IMR-90 (cell line): ENCODE measurements at regions not wholly inside any gene's neighbourhood (a gene's known extent, or its start where the extent isn't known, plus 50 kb on each side); places are given as distances from the start of the nearest gene placed in this dataset.

Experiments
- ATAC-seq: fragments of 200-7000 bp; cut with Tn5 transposase; 2 replicates; pipeline ENCODE4 v1.9.1; 2020; ENCODE audit warnings: low read depth, mild to moderate bottlenecking, moderate library complexity
- BruUV-seq: library from RNA; stranded (reverse); fragments of 400-500 nt; replicated peaks from 2 replicates; lab custom pipeline; 2021; lab: Mats Ljungman, UMichigan
- CTCF ChIA-PET: fragments of 300-600 bp; formaldehyde crosslinking; extraction: SDS; loops from one replicate; lab custom pipeline; 2021; ENCODE audit warnings: antibody characterized with exemption; lab: Yijun Ruan, JAX
- POLR2A ChIA-PET: fragments of 300-600 bp; sonication (Branson Sonifier 250); formaldehyde crosslinking; loops from one replicate; lab custom pipeline; 2022; ENCODE audit warnings: antibody characterized with exemption; ENCODE audit not compliant: unreplicated experiment; lab: Charles Lee
- DNase-seq: peaks from one replicate; pipeline ENCODE4 v3.0.0; 2013
- H2AFZ ChIP-seq: replicated peaks from 2 replicates; pipeline ENCODE3; 2013; ENCODE audit warnings: low read length, mild to moderate bottlenecking; ENCODE audit not compliant: poor library complexity
- H2AK5ac ChIP-seq: 2 replicates; pipeline ENCODE4 v1.6.1; 2013; ENCODE audit warnings: low read depth, low read length, inconsistent platforms
- H2AK9ac ChIP-seq: replicated peaks from 2 replicates; pipeline ENCODE3; 2013; ENCODE audit warnings: mild to moderate bottlenecking, low read depth, low read length, moderate library complexity; ENCODE audit not compliant: poor library complexity
- H2BK120ac ChIP-seq: 2 replicates; pipeline ENCODE4 v1.6.1; 2013; ENCODE audit warnings: low read depth, low read length, inconsistent platforms
- H2BK15ac ChIP-seq: 3 replicates; pipeline ENCODE4 v1.6.1; 2013; ENCODE audit warnings: low read depth, low read length, inconsistent platforms
- H2BK20ac ChIP-seq: 2 replicates; pipeline ENCODE4 v1.6.1; 2013; ENCODE audit warnings: low read depth, mild to moderate bottlenecking, inconsistent platforms, low read length, moderate library complexity
- H2BK5ac ChIP-seq: 2 replicates; pipeline ENCODE4 v1.6.1; 2013; ENCODE audit warnings: mild to moderate bottlenecking, low read depth, low read length, inconsistent platforms; ENCODE audit not compliant: poor library complexity, severe bottlenecking
- H3K14ac ChIP-seq: replicated peaks from 2 replicates; pipeline ENCODE4 v1.6.1; 2013; ENCODE audit warnings: low read depth, low read length, inconsistent platforms
- H3K18ac ChIP-seq: 2 replicates; pipeline ENCODE4 v1.6.1; 2013; ENCODE audit warnings: low read depth, low read length, control low read depth
- H3K23ac ChIP-seq: 2 replicates; pipeline ENCODE4 v1.6.1; 2013; ENCODE audit warnings: low read depth, low read length, inconsistent platforms
- H3K27ac ChIP-seq: 2 replicates; pipeline ENCODE4 v1.5.1; 2013; ENCODE audit warnings: mild to moderate bottlenecking, control low read depth, low read length; ENCODE audit not compliant: insufficient read depth
- H3K27me3 ChIP-seq: 2 replicates; pipeline ENCODE4 v1.6.1; 2013; ENCODE audit warnings: low read length; ENCODE audit not compliant: control insufficient read depth, insufficient read depth
- H3K36me3 ChIP-seq: 2 replicates; pipeline ENCODE4 v1.6.1; 2013; ENCODE audit warnings: low read length, mixed read lengths; ENCODE audit not compliant: control insufficient read depth, insufficient read depth
- H3K4ac ChIP-seq: 2 replicates; pipeline ENCODE4 v1.6.1; 2013; ENCODE audit warnings: low read depth, low read length, inconsistent platforms
- H3K4me1 ChIP-seq: 2 replicates; pipeline ENCODE4 v1.6.1; 2013; ENCODE audit warnings: low read length, mixed read lengths; ENCODE audit not compliant: control insufficient read depth, insufficient read depth
- H3K4me2 ChIP-seq: 2 replicates; pipeline ENCODE4 v1.6.1; 2013; ENCODE audit warnings: low read depth, mild to moderate bottlenecking, control low read depth, low read length, moderate library complexity
- H3K4me3 ChIP-seq: 2 replicates; pipeline ENCODE4 v1.5.1; 2013; ENCODE audit warnings: low read depth, mild to moderate bottlenecking, control low read depth, low read length, moderate library complexity; ENCODE audit not compliant: insufficient read depth
- H3K56ac ChIP-seq: 2 replicates; pipeline ENCODE4 v1.6.1; 2013; ENCODE audit warnings: low read length, inconsistent platforms; ENCODE audit not compliant: insufficient read depth; ENCODE audit errors: extremely low read depth
- H3K79me1 ChIP-seq, 2 experiments: 2 replicates each; pipeline ENCODE4 v1.6.1; 2013; ENCODE audit warnings: low read length in 2 of 2, inconsistent platforms in 1 of 2, low read depth in 1 of 2
- H3K9ac ChIP-seq: 2 replicates; pipeline ENCODE4 v1.6.1; 2013; ENCODE audit warnings: low read depth, low read length, control low read depth
- H3K9me1 ChIP-seq: 2 replicates; pipeline ENCODE4 v1.6.1; 2013; ENCODE audit warnings: low read length, inconsistent platforms; ENCODE audit not compliant: insufficient read depth
- H3K9me3 ChIP-seq: 2 replicates; pipeline ENCODE4 v1.6.1; 2013; ENCODE audit warnings: low read length; ENCODE audit not compliant: control insufficient read depth, insufficient read depth
- H4K20me1 ChIP-seq: 2 replicates; pipeline ENCODE4 v1.6.1; 2013; ENCODE audit warnings: low read length, inconsistent platforms; ENCODE audit not compliant: insufficient read depth
- H4K5ac ChIP-seq: 2 replicates; pipeline ENCODE4 v1.6.1; 2013; ENCODE audit warnings: mild to moderate bottlenecking, low read depth, low read length, control low read depth
- H4K8ac ChIP-seq, 2 experiments: 2 replicates each; pipeline ENCODE4 v1.6.1; 2013; ENCODE audit warnings: low read depth in 2 of 2, low read length in 2 of 2, control low read depth in 1 of 2, inconsistent platforms in 1 of 2
- H4K91ac ChIP-seq: 2 replicates; pipeline ENCODE4 v1.6.1; 2013; ENCODE audit warnings: low read depth, low read length, inconsistent platforms; ENCODE audit not compliant: insufficient read depth
- BHLHE40 ChIP-seq: fragments of 150-350 bp; IDR thresholded peaks from 2 replicates; pipeline ENCODE4 v1.6.1; 2016; ENCODE audit warnings: mild to moderate bottlenecking, low read depth, low read length
- CEBPB ChIP-seq: IDR thresholded peaks from 2 replicates; pipeline ENCODE4 v1.6.1; 2012; ENCODE audit warnings: low read depth, low read length, improper control_type of control experiment
- CHD1 ChIP-seq: IDR thresholded peaks from 2 replicates; pipeline ENCODE4 v1.6.1; 2012; ENCODE audit warnings: low read depth, low read length, improper control_type of control experiment
- FOS ChIP-seq: fragments of 150-350 bp; IDR thresholded peaks from 2 replicates; pipeline ENCODE4 v1.6.1; 2016; ENCODE audit warnings: low read depth, low read length
- MAFK ChIP-seq: IDR thresholded peaks from 2 replicates; pipeline ENCODE4 v1.6.1; 2012; ENCODE audit warnings: low read depth, low read length, improper control_type of control experiment
- MAZ ChIP-seq: IDR thresholded peaks from 2 replicates; pipeline ENCODE4 v1.6.1; 2012; ENCODE audit warnings: low read depth, mild to moderate bottlenecking, low read length, improper control_type of control experiment, moderate library complexity, borderline replicate concordance
- MXI1 ChIP-seq: IDR thresholded peaks from 2 replicates; pipeline ENCODE4 v1.6.1; 2012; ENCODE audit warnings: low read depth, mild to moderate bottlenecking, low read length, moderate library complexity, borderline replicate concordance
- NFE2L2 ChIP-seq: fragments of 150-350 bp; IDR thresholded peaks from 2 replicates; pipeline ENCODE4 v1.6.1; 2016; ENCODE audit warnings: low read depth, mild to moderate bottlenecking, low read length
- POLR2A ChIP-seq: IDR thresholded peaks from 2 replicates; pipeline ENCODE4 v1.6.1; 2012; ENCODE audit warnings: mild to moderate bottlenecking, low read depth, low read length
- RAD21 ChIP-seq: IDR thresholded peaks from 2 replicates; pipeline ENCODE4 v1.6.1; 2012; ENCODE audit warnings: low read length, improper control_type of control experiment
- RCOR1 ChIP-seq: IDR thresholded peaks from 2 replicates; pipeline ENCODE4 v1.6.1; 2012; ENCODE audit warnings: mild to moderate bottlenecking, low read length, improper control_type of control experiment; ENCODE audit not compliant: insufficient replicate concordance
- RFX5 ChIP-seq: IDR thresholded peaks from 2 replicates; pipeline ENCODE4 v1.8.0; 2012; ENCODE audit warnings: low read depth, mild to moderate bottlenecking, low read length, moderate library complexity
- SMC3 ChIP-seq: fragments of 150-350 bp; IDR thresholded peaks from 2 replicates; pipeline ENCODE4 v1.6.1; 2016; ENCODE audit warnings: low read depth, mild to moderate bottlenecking, antibody characterized with exemption, low read length, moderate library complexity
- WGBS, 2 experiments: methylation state at CpG; one replicate each; pipeline versions ENCODE4 v1.1.5 to v1.1.7; 2013; ENCODE audit warnings: missing lambda C conversion rate in 2 of 2; ENCODE audit not compliant: insufficient read length in 1 of 2; ENCODE audit errors: extremely low coverage in 2 of 2; 5-methylcytosine and 5-hydroxymethylcytosine counted together
- dilution Hi-C: fragments of 300-500 bp; cut with HindIII; formaldehyde crosslinking; loops from one replicate; pipeline ENCODE4 v1.14.3; 2018; ENCODE audit warnings: low sequenced_read_pairs; ENCODE audit not compliant: unreplicated experiment
- in situ Hi-C: fragments of 300-500 bp; cut with MboI; formaldehyde crosslinking; loops from 3 replicates; pipeline ENCODE4 v1.14.3; 2019; ENCODE audit warnings: low sequenced_read_pairs, inconsistent platforms, mixed read lengths
- intact Hi-C: fragments of 100-400 bp; cut with micrococcal nuclease; formaldehyde crosslinking; loops from 2 replicates; pipeline ENCODE4 v1.10.0; 2022
- TF ChIP-seq, protein P1 (sequence below): fragments of 150-350 bp; IDR thresholded peaks from 2 replicates; pipeline ENCODE4 v1.6.1; 2017; ENCODE audit warnings: mild to moderate bottlenecking, antibody characterized with exemption, low read length, low read depth
- TF ChIP-seq, protein P2 (sequence below): conservative IDR thresholded peaks from 2 replicates; pipeline ENCODE4 v1.5.1; 2012; ENCODE audit warnings: mild to moderate bottlenecking, low read depth, low read length, improper control_type of control experiment
- TF ChIP-seq, protein P3 (sequence below): fragments of 150-350 bp; IDR thresholded peaks from 2 replicates; pipeline ENCODE4 v1.6.1; 2016; ENCODE audit warnings: low read depth, mild to moderate bottlenecking, low read length, moderate library complexity, borderline replicate concordance

DNA sequence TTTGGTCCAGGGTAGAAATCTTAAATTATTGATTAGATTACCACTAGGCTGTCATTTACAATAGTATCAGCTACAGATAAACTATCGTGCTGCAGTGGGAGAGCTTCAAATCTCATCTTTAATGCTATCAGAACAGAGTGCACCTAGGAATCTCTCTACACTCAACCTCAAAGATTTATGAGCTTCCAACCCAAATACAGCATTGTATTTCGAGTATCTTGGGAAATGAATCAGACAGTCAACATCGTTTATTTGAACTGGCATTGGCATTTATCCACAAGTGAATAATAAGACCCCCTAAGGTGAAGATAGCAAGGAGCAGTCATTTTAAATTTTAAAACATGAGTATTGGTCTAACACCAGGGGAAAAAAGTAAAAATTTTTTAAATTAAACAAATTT is 1203.2 kb downstream of the CDH12 start:
- ChIA-PET POLR2A (no interaction called here), CTCF (no interaction called here)
- no peak overlapping the region for H3K56ac ChIP-seq
- no peak overlapping the region for H3K4ac ChIP-seq
- H3K27ac ChIP-seq = no peak overlapping the region
- H3K9ac ChIP-seq = no peak overlapping the region
- no peak overlapping the region for H2BK20ac ChIP-seq
- no peak for TF ChIP-seq CEBPB
- no peak for TF ChIP-seq NFE2L2
- TF ChIP-seq MAFK = no peak
- no peak for TF ChIP-seq SMC3
- TF ChIP-seq, protein P1, sequence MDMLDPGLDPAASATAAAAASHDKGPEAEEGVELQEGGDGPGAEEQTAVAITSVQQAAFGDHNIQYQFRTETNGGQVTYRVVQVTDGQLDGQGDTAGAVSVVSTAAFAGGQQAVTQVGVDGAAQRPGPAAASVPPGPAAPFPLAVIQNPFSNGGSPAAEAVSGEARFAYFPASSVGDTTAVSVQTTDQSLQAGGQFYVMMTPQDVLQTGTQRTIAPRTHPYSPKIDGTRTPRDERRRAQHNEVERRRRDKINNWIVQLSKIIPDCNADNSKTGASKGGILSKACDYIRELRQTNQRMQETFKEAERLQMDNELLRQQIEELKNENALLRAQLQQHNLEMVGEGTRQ = no peak
- no peak for TF ChIP-seq RFX5
- no peak for TF ChIP-seq MAZ
- TF ChIP-seq CHD1 = no peak
- TF ChIP-seq, protein P2, sequence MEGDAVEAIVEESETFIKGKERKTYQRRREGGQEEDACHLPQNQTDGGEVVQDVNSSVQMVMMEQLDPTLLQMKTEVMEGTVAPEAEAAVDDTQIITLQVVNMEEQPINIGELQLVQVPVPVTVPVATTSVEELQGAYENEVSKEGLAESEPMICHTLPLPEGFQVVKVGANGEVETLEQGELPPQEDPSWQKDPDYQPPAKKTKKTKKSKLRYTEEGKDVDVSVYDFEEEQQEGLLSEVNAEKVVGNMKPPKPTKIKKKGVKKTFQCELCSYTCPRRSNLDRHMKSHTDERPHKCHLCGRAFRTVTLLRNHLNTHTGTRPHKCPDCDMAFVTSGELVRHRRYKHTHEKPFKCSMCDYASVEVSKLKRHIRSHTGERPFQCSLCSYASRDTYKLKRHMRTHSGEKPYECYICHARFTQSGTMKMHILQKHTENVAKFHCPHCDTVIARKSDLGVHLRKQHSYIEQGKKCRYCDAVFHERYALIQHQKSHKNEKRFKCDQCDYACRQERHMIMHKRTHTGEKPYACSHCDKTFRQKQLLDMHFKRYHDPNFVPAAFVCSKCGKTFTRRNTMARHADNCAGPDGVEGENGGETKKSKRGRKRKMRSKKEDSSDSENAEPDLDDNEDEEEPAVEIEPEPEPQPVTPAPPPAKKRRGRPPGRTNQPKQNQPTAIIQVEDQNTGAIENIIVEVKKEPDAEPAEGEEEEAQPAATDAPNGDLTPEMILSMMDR = no peak
- TF ChIP-seq POLR2A = no peak
- no peak for TF ChIP-seq RCOR1
- TF ChIP-seq MXI1 = no peak
- no peak for TF ChIP-seq BHLHE40
- TF ChIP-seq FOS = no peak
- no peak for TF ChIP-seq RAD21
- TF ChIP-seq, protein P3, sequence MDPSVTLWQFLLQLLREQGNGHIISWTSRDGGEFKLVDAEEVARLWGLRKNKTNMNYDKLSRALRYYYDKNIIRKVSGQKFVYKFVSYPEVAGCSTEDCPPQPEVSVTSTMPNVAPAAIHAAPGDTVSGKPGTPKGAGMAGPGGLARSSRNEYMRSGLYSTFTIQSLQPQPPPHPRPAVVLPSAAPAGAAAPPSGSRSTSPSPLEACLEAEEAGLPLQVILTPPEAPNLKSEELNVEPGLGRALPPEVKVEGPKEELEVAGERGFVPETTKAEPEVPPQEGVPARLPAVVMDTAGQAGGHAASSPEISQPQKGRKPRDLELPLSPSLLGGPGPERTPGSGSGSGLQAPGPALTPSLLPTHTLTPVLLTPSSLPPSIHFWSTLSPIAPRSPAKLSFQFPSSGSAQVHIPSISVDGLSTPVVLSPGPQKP = no peak
- no peak overlapping the region; the same call in 1 of the 2 replicates for H3K18ac ChIP-seq
- no peak overlapping the region for H2BK15ac ChIP-seq
- H4K8ac ChIP-seq = no peak overlapping the region
- ATAC-seq = no peak
- H3K23ac ChIP-seq = no peak overlapping the region
- H3K36me3 ChIP-seq = no peaks in the 10 kb centered on the region
- no peaks in the 10 kb centered on the region for H3K27me3 ChIP-seq
- in situ Hi-C loops = no loop called here
- H4K5ac ChIP-seq = no peak overlapping the region
- H3K9me3 ChIP-seq = no peaks in the 10 kb centered on the region
- no peak overlapping the region for H2AK9ac ChIP-seq
- intact Hi-C loops = no loop called here
- no peak overlapping the region for H2BK5ac ChIP-seq
- H4K20me1 ChIP-seq = no peaks in the 10 kb centered on the region
- no peak overlapping the region for H3K4me2 ChIP-seq
- dilution Hi-C loops = no loop called here
- H3K9me1 ChIP-seq = no peaks in the 10 kb centered on the region
- no peak overlapping the region for H2BK120ac ChIP-seq
- WGBS, 2 experiments = no CpG with 5 or more reads among the region's 3 CpGs
- no peak overlapping the region for H3K14ac ChIP-seq
- H3K4me3 ChIP-seq = no peak overlapping the region
- no peak overlapping the region for H4K91ac ChIP-seq
- no TSS peak for BruUV-seq
- H3K4me1 ChIP-seq = no peaks in the 10 kb centered on the region
- H2AK5ac ChIP-seq = no peak overlapping the region
- no peak overlapping the region for H2AFZ ChIP-seq
- no peaks in the 10 kb centered on the region for H3K79me1 ChIP-seq
- no peak for DNase-seq
